PC-9 (cell line): ENCODE measurements at regions not wholly inside any gene's neighbourhood (a gene's known extent, or its start where the extent isn't known, plus 50 kb on each side); places are given as distances from the start of the nearest gene placed in this dataset.

ENCODE experiments used
- BruUV-seq: library from RNA; stranded (reverse); fragments of 400-500 nt; replicated peaks from 2 replicates; lab custom pipeline; 2021; lab: Mats Ljungman, UMichigan
- CTCF ChIA-PET: fragments of 300-600 bp; sonication (Branson Sonifier 250); formaldehyde crosslinking; loops from one replicate; lab custom pipeline; 2022; ENCODE audit warnings: antibody characterized with exemption; lab: Charles Lee
- POLR2A ChIA-PET: fragments of 300-600 bp; sonication (Branson Sonifier 250); formaldehyde crosslinking; loops from one replicate; lab custom pipeline; 2022; ENCODE audit warnings: antibody characterized with exemption; ENCODE audit not compliant: unreplicated experiment; lab: Charles Lee
- DNase-seq, 2 experiments: peaks; one replicate each; pipeline versions ENCODE4 v3.0.0 to v3.0.0-alpha.2; 2015 to 2022; ENCODE audit warnings: mixed read lengths in 1 of 2
- H2AFZ ChIP-seq: fragments of 200-600 bp; sonication (generic); 2 replicates; pipeline ENCODE4 v1.8.1; 2017; ENCODE audit warnings: antibody characterized with exemption
- H3F3A ChIP-seq: fragments of 200-600 bp; sonication (generic); 2 replicates; pipeline ENCODE4 v1.8.1; 2017; ENCODE audit warnings: antibody characterized with exemption, mild to moderate bottlenecking, low read depth; ENCODE audit not compliant: insufficient read depth
- H3K27ac ChIP-seq: fragments of 200-600 bp; sonication (generic); 2 replicates; pipeline ENCODE4 v1.6.1; 2016; ENCODE audit warnings: mixed run types
- H3K27me3 ChIP-seq: fragments of 200-600 bp; sonication (generic); 2 replicates; pipeline ENCODE4 v1.6.1; 2016; ENCODE audit warnings: low read depth, mixed run types; ENCODE audit not compliant: insufficient read depth
- H3K36me3 ChIP-seq: fragments of 200-600 bp; sonication (generic); 2 replicates; pipeline ENCODE4 v1.6.1; 2016; ENCODE audit warnings: low read depth, mixed run types
- H3K4me1 ChIP-seq: fragments of 200-600 bp; sonication (generic); replicated peaks from 2 replicates; pipeline ENCODE4 v1.6.1; 2016; ENCODE audit warnings: mixed run types; ENCODE audit not compliant: insufficient read depth
- H3K4me2 ChIP-seq: fragments of 200-600 bp; sonication (generic); 2 replicates; pipeline ENCODE4 v1.6.1; 2017; ENCODE audit warnings: mixed run types
- H3K4me3 ChIP-seq: fragments of 200-600 bp; sonication (generic); 2 replicates; pipeline ENCODE4 v1.6.1; 2016; ENCODE audit warnings: mixed run types
- H3K79me2 ChIP-seq: fragments of 200-600 bp; sonication (generic); 2 replicates; pipeline ENCODE4 v1.6.1; 2017; ENCODE audit warnings: low read depth, mixed run types
- H3K9me2 ChIP-seq: fragments of 200-600 bp; sonication (generic); 2 replicates; pipeline ENCODE4 v1.8.1; 2017; ENCODE audit warnings: mild to moderate bottlenecking; ENCODE audit not compliant: insufficient read depth
- H3K9me3 ChIP-seq: fragments of 200-600 bp; sonication (generic); 2 replicates; pipeline ENCODE4 v1.8.1; 2016; ENCODE audit warnings: low read depth; ENCODE audit not compliant: insufficient read depth
- H4K20me1 ChIP-seq: fragments of 200-600 bp; sonication (generic); 2 replicates; pipeline ENCODE4 v1.8.1; 2017; ENCODE audit not compliant: insufficient read depth
- CTCF ChIP-seq: fragments of 200-600 bp; sonication (generic); conservative IDR thresholded peaks from 2 replicates; pipeline ENCODE4 v1.6.1; 2017; ENCODE audit warnings: mixed run types, antibody characterized with exemption, mild to moderate bottlenecking, moderate library complexity
- EZH2 ChIP-seq: fragments of 200-600 bp; sonication (generic); IDR thresholded peaks from 2 replicates; pipeline ENCODE4 v1.8.0; 2017; ENCODE audit warnings: antibody characterized with exemption, low read depth
- intact Hi-C: fragments of 100-400 bp; cut with micrococcal nuclease; formaldehyde crosslinking; loops from one replicate; pipeline ENCODE4 v1.10.0; 2022; ENCODE audit not compliant: unreplicated experiment

- intact Hi-C loops: no loop called here
- H3K4me2 ChIP-seq: no peak overlapping the region
- no peak for DNase-seq
- no peaks in the 10 kb centered on the region for H4K20me1 ChIP-seq
- H3K9me2 ChIP-seq: no peaks in the 10 kb centered on the region
- no peak overlapping the region for H3K4me3 ChIP-seq
- no peaks in the 10 kb centered on the region; the same call in 1 of the 2 replicates for H3K9me3 ChIP-seq
- ChIA-PET CTCF (no interaction called here), POLR2A (no interaction called here)
- no peak overlapping the region for H2AFZ ChIP-seq
- H3K27ac ChIP-seq: no peak overlapping the region
- no peaks in the 10 kb centered on the region for H3K36me3 ChIP-seq
- BruUV-seq: no TSS peak
- H3K27me3 ChIP-seq: no peaks in the 10 kb centered on the region
- TF ChIP-seq CTCF (no peak), EZH2 (no peak)
- no peaks in the 10 kb centered on the region for H3K4me1 ChIP-seq
- H3F3A ChIP-seq: no peaks in the 10 kb centered on the region
- H3K79me2 ChIP-seq: no peaks in the 10 kb centered on the region
These were observed 176.1 kb downstream of the DCAF12L1 start for GRCh38 chrX:126376465-126376864.

DNA sequence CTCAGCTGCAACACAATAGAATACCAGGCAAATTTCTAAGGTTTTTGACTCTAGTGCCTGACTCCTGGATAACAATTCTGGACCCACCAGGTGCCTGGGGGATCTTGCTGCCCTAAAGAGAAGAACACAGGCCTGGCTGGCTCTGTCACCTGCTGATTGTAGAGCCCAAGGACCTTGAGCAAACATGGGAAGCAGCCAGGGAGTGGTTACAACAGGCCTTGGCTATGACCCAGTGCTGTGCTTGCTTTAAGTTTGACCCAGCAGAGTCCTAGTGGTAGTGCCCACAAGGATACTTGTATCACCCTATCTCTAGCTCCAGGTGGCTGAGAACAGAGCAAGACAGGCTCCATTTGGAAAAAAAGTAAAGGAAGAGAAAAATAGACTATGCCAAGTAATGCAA is 176.8 kb upstream of the DCAF12L2 start:
- H3K36me3 ChIP-seq: no peaks in the 10 kb centered on the region
- H3F3A ChIP-seq: no peaks in the 10 kb centered on the region
- H3K9me2 ChIP-seq: no peaks in the 10 kb centered on the region
- no peak for DNase-seq
- intact Hi-C loops: no loop called here
- H3K4me1 ChIP-seq: 0 out of 2 replicates have a peak, but pooled peaks cover 7% of the 10 kb centered on the region
- BruUV-seq: no TSS peak
- TF ChIP-seq EZH2: no peak
- TF ChIP-seq CTCF: no peak
- ChIA-PET CTCF (no interaction called here), POLR2A (no interaction called here)
- H3K79me2 ChIP-seq: no peaks in the 10 kb centered on the region
- H3K4me2 ChIP-seq: no peak overlapping the region
- H3K27ac ChIP-seq: no peak overlapping the region
- 0 out of 2 replicates have a peak, but pooled peaks cover 7% of the 10 kb centered on the region for H4K20me1 ChIP-seq
- no peaks in the 10 kb centered on the region for H3K9me3 ChIP-seq
- H3K4me3 ChIP-seq: no peak overlapping the region
- H2AFZ ChIP-seq: no peak overlapping the region
- no peaks in the 10 kb centered on the region for H3K27me3 ChIP-seq

GRCh38 chrX:126339928-126340327 is 173.8 kb upstream of the DCAF12L2 start:
- CTCF ChIA-PET: no interaction called here
- no peak overlapping the region for H3K4me3 ChIP-seq
- H4K20me1 ChIP-seq: 0 out of 2 replicates have a peak, but pooled peaks cover 7% of the 10 kb centered on the region
- POLR2A ChIA-PET: no interaction called here
- no peak for TF ChIP-seq EZH2
- TF ChIP-seq CTCF: no peak
- H3K79me2 ChIP-seq: no peaks in the 10 kb centered on the region
- no TSS peak for BruUV-seq
- no peak overlapping the region for H3K27ac ChIP-seq
- no peaks in the 10 kb centered on the region for H3K27me3 ChIP-seq
- no peak overlapping the region for H3K4me2 ChIP-seq
- H3K9me2 ChIP-seq: no peaks in the 10 kb centered on the region
- H3K4me1 ChIP-seq: 0 out of 2 replicates have a peak, but pooled peaks cover 7% of the 10 kb centered on the region
- H3F3A ChIP-seq: no peaks in the 10 kb centered on the region
- H2AFZ ChIP-seq: no peak overlapping the region
- H3K9me3 ChIP-seq: no peaks in the 10 kb centered on the region
- intact Hi-C loops: no loop called here
- no peak for DNase-seq
- no peaks in the 10 kb centered on the region for H3K36me3 ChIP-seq
